NCI-H1105 treated with DMSO at 0.1 percent for 48 hours (cell line): ENCODE measurements at regions not wholly inside any gene's neighbourhood (a gene's known extent, or its start where the extent isn't known, plus 50 kb on each side); places are given as distances from the start of the nearest gene placed in this dataset.

ENCODE experiments used
- DNase-seq: peaks from one replicate; lab custom pipeline; 2025; lab: John Stamatoyannopoulos, UW

GRCh38 chr20:60064554-60065196 is 106.5 kb downstream of the CDH26 start:
- DNase-seq: no peak

GRCh38 chr20:60065741-60066437 is 107.7 kb downstream of the CDH26 start:
- DNase-seq: no peak

- no peak for DNase-seq
Observed at GRCh38 chr20:60066438-60066823, 108.2 kb downstream of the CDH26 start.

GRCh38 chr20:60068509-60068908 is 110.3 kb downstream of the CDH26 start:
- no peak for DNase-seq

- no peak for DNase-seq
Observed at GRCh38 chr20:60069656-60070055, 111.4 kb downstream of the CDH26 start.

GRCh38 chr20:60070791-60071190 is 112.6 kb downstream of the CDH26 start:
- DNase-seq: no peak

- DNase-seq: no peak
Observed at GRCh38 chr20:60071965-60072364, 113.7 kb downstream of the CDH26 start.

GRCh38 chr20:60073086-60073485 is 114.9 kb downstream of the CDH26 start:
- no peak for DNase-seq

- no peak for DNase-seq
Observed at GRCh38 chr20:60073504-60073903, 115.3 kb downstream of the CDH26 start.

- no peak for DNase-seq
Observed at GRCh38 chr20:60074276-60074675, 116.1 kb downstream of the CDH26 start.

GRCh38 chr20:60078351-60079250 is 120.4 kb downstream of the CDH26 start:
- DNase-seq: no peak

- DNase-seq: no peak
Observed at GRCh38 chr20:60080401-60080800, 122.2 kb downstream of the CDH26 start.

GRCh38 chr20:60085551-60086132 is 127.4 kb downstream of the CDH26 start:
- DNase-seq: no peak

- DNase-seq: no peak
Observed at GRCh38 chr20:60086821-60087562, 128.8 kb downstream of the CDH26 start.

- no peak for DNase-seq
Observed at GRCh38 chr20:60087563-60088105, 129.4 kb downstream of the CDH26 start.

- DNase-seq: no peak
Observed at GRCh38 chr20:60088236-60088635, 130.0 kb downstream of the CDH26 start.

GRCh38 chr20:60090631-60091030 is 132.4 kb downstream of the CDH26 start:
- no peak for DNase-seq

- no peak for DNase-seq
Observed at GRCh38 chr20:60091305-60091704, 133.1 kb downstream of the CDH26 start.

GRCh38 chr20:60091861-60092260 is 133.6 kb downstream of the CDH26 start:
- DNase-seq: no peak

- DNase-seq: peak; percentile 6
Observed at GRCh38 chr20:60092729-60093128, 134.5 kb downstream of the CDH26 start.

- DNase-seq: peak; percentile 67
Observed at GRCh38 chr20:60095456-60095855, 137.2 kb downstream of the CDH26 start.
